Activated naive CD4-positive, alpha-beta T cell treated with anti-CD3 and anti-CD28 coated beads, Interleukin-2, amount 50 U/mL, for 72 hours (primary cell): ENCODE measurements at regions not wholly inside any gene's neighbourhood (a gene's known extent, or its start where the extent isn't known, plus 50 kb on each side); places are given as distances from the start of the nearest gene placed in this dataset.
"Not testable (repeated sequence)": the region's sequence is repeated elsewhere in the genome, so short reads cannot be mapped to it uniquely, and the experiment has no call there.

Experiments used
- ATAC-seq, 2 donors: fragments of 150-1000 bp; cut with Tn5 transposase; 2 replicates each; pipeline ENCODE4 v1.10.0; 2021; ENCODE audit warnings: mild to moderate bottlenecking in 2 of 2, moderate library complexity in 2 of 2
- DNase-seq, 2 donors: peaks; one replicate each; pipeline ENCODE4 v3.0.0; 2021 to 2022; ENCODE audit warnings: low spot score in 2 of 2
- H3K27ac Mint-ChIP-seq, 2 donors: one replicate each; pipeline ENCODE4 v1.8.0; 2022; ENCODE audit warnings: mild to moderate bottlenecking in 2 of 2, mixed read lengths in 2 of 2
- H3K36me3 Mint-ChIP-seq, 2 donors: one replicate each; pipeline ENCODE4 v1.8.0; 2022; ENCODE audit warnings: mixed read lengths in 2 of 2
- H3K9me3 Mint-ChIP-seq, 2 donors: one replicate each; pipeline ENCODE4 v1.8.0; 2022; ENCODE audit warnings: mixed read lengths in 2 of 2

GRCh38 chr22:27598792-27599191, 202.8 kb downstream of the MN1 start:
- H3K27ac Mint-ChIP-seq, result no peak overlapping the region
- no peaks in the 10 kb centered on the region for H3K9me3 Mint-ChIP-seq
- ATAC-seq (no peak), DNase-seq (no peak)
- no peaks in the 10 kb centered on the region for H3K36me3 Mint-ChIP-seq

- H3K36me3 Mint-ChIP-seq, result no peaks in the 10 kb centered on the region
- no peak for DNase-seq
- no peak overlapping the region for H3K27ac Mint-ChIP-seq
- no peak for ATAC-seq
- no peaks in the 10 kb centered on the region for H3K9me3 Mint-ChIP-seq
Observed at GRCh38 chr22:27601195-27601594, 200.4 kb downstream of the MN1 start.

- Mint-ChIP-seq H3K9me3 (no peaks in the 10 kb centered on the region), H3K36me3 (no peaks in the 10 kb centered on the region), H3K27ac (no peak overlapping the region)
- DNase-seq (no peak), ATAC-seq (no peak)
Observed at GRCh38 chr22:27602390-27602789, 199.2 kb downstream of the MN1 start.

GRCh38 chr22:27603111-27603799, 198.3 kb downstream of the MN1 start:
- H3K27ac Mint-ChIP-seq, result no peak overlapping the region
- no peak for ATAC-seq
- no peaks in the 10 kb centered on the region for H3K36me3 Mint-ChIP-seq
- DNase-seq, result no peak
- H3K9me3 Mint-ChIP-seq, result no peaks in the 10 kb centered on the region

GRCh38 chr22:27603800-27604144, 197.8 kb downstream of the MN1 start:
- no peak overlapping the region for H3K27ac Mint-ChIP-seq
- no peaks in the 10 kb centered on the region for H3K36me3 Mint-ChIP-seq
- DNase-seq (no peak), ATAC-seq (no peak)
- H3K9me3 Mint-ChIP-seq, result no peaks in the 10 kb centered on the region

GRCh38 chr22:27605390-27605789, 196.2 kb downstream of the MN1 start:
- DNase-seq, result no peak
- Mint-ChIP-seq H3K27ac (no peak overlapping the region), H3K9me3 (no peaks in the 10 kb centered on the region), H3K36me3 (no peaks in the 10 kb centered on the region)
- ATAC-seq, result no peak

- H3K27ac Mint-ChIP-seq, H3K9me3 Mint-ChIP-seq, ATAC-seq, DNase-seq, H3K36me3 Mint-ChIP-seq: not testable (repeated sequence)
Observed at GRCh38 chr22:27607750-27608149, 193.8 kb downstream of the MN1 start.

GRCh38 chr22:27609451-27609888, 192.1 kb downstream of the MN1 start:
- H3K36me3 Mint-ChIP-seq, result no peaks in the 10 kb centered on the region
- H3K27ac Mint-ChIP-seq, result no peak overlapping the region
- H3K9me3 Mint-ChIP-seq, result no peaks in the 10 kb centered on the region
- no peak for DNase-seq
- no peak for ATAC-seq

- H3K27ac Mint-ChIP-seq, ATAC-seq, H3K36me3 Mint-ChIP-seq, DNase-seq, H3K9me3 Mint-ChIP-seq: not testable (repeated sequence)
Observed at GRCh38 chr22:27610164-27610563, 191.4 kb downstream of the MN1 start.

GRCh38 chr22:27610863-27611786, 190.4 kb downstream of the MN1 start:
- ATAC-seq, result no peak
- Mint-ChIP-seq H3K27ac (no peak overlapping the region), H3K36me3 (peaks cover 0 to 4% of the 10 kb centered on the region in 2 donors), H3K9me3 (no peaks in the 10 kb centered on the region)
- no peak for DNase-seq

GRCh38 chr22:27612115-27612514, 189.4 kb downstream of the MN1 start:
- Mint-ChIP-seq H3K36me3 (peaks cover 0 to 4% of the 10 kb centered on the region in 2 donors), H3K27ac (no peak overlapping the region), H3K9me3 (no peaks in the 10 kb centered on the region)
- DNase-seq (no peak), ATAC-seq (no peak)

GRCh38 chr22:27613099-27614005, 188.2 kb downstream of the MN1 start:
- no peaks in the 10 kb centered on the region for H3K9me3 Mint-ChIP-seq
- no peak overlapping the region for H3K27ac Mint-ChIP-seq
- H3K36me3 Mint-ChIP-seq, result peaks cover 0 to 4% of the 10 kb centered on the region in 2 donors
- no peak for ATAC-seq
- DNase-seq, result no peak

- ATAC-seq (no peak), DNase-seq (no peak)
- Mint-ChIP-seq H3K9me3 (no peaks in the 10 kb centered on the region), H3K27ac (no peak overlapping the region), H3K36me3 (peaks cover 0 to 4% of the 10 kb centered on the region in 2 donors)
Observed at GRCh38 chr22:27614006-27614649, 187.4 kb downstream of the MN1 start.

GRCh38 chr22:27614650-27615007, 186.9 kb downstream of the MN1 start:
- peaks cover 0 to 4% of the 10 kb centered on the region in 2 donors for H3K36me3 Mint-ChIP-seq

GRCh38 chr22:27615408-27615807, 186.1 kb downstream of the MN1 start:
- peaks cover 0 to 4% of the 10 kb centered on the region in 2 donors for H3K36me3 Mint-ChIP-seq
- no peak overlapping the region for H3K27ac Mint-ChIP-seq
- DNase-seq (no peak), ATAC-seq (no peak)
- H3K9me3 Mint-ChIP-seq, result no peaks in the 10 kb centered on the region

More at GRCh38 chr22:27614650-27615007, 186.9 kb downstream of the MN1 start:
- no peaks in the 10 kb centered on the region for H3K9me3 Mint-ChIP-seq
- ATAC-seq (no peak), DNase-seq (no peak)
- H3K27ac Mint-ChIP-seq, result no peak overlapping the region

GRCh38 chr22:27616033-27616432, 185.5 kb downstream of the MN1 start:
- H3K9me3 Mint-ChIP-seq, result no peaks in the 10 kb centered on the region
- DNase-seq, result no peak
- H3K36me3 Mint-ChIP-seq, result peaks cover 0 to 4% of the 10 kb centered on the region in 2 donors
- H3K27ac Mint-ChIP-seq, result no peak overlapping the region
- no peak for ATAC-seq
